Activated CD4-positive, CD25-positive, alpha-beta regulatory T cell treated with anti-CD3 and anti-CD28 coated beads, Interleukin-2, amount 50 U/mL, for 24 hours (primary cell): ENCODE measurements at regions not wholly inside any gene's neighbourhood (a gene's known extent, or its start where the extent isn't known, plus 50 kb on each side); places are given as distances from the start of the nearest gene placed in this dataset.

ENCODE experiments used
- ATAC-seq, 2 donors: fragments of 150-1000 bp; cut with Tn5 transposase; one replicate each; pipeline ENCODE4 v1.10.0; 2021; ENCODE audit warnings: mild to moderate bottlenecking in 1 of 2, moderate library complexity in 1 of 2

DNA sequence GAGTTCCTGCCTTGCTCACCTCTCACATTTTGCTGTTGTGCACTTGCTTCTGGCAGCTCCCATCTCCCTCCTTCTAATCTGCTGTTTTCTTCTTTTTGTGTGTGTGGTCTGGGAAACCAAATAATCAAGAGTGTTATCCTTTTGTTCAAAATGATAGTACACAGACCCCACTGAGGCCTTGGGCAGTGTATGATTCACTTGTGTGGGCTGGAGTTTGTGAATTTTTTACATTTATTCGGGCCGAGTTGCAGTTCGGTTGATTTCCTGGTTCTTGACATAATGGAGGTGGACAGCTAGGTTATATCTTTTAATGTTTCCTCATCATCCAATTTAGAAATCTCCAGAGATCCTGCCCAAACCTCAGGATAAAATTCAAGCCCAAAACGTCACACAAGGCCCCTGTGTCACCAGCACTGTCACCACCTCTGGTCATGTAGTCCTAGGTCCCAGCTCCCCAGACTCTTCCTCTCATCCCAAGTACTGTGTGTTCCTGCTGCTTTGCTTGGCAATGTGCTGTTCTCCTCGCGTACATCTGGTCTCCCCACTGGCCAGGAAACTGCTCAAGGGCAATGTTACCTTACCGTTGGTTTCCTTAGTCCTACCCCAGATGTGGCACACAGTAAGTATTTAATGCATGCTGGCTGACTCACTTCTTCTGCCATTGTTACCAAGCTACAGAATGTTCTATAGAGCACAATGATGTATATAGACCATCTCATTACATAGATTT is 55.7 kb upstream of the PHACTR2 start:
- no peak for ATAC-seq

DNA sequence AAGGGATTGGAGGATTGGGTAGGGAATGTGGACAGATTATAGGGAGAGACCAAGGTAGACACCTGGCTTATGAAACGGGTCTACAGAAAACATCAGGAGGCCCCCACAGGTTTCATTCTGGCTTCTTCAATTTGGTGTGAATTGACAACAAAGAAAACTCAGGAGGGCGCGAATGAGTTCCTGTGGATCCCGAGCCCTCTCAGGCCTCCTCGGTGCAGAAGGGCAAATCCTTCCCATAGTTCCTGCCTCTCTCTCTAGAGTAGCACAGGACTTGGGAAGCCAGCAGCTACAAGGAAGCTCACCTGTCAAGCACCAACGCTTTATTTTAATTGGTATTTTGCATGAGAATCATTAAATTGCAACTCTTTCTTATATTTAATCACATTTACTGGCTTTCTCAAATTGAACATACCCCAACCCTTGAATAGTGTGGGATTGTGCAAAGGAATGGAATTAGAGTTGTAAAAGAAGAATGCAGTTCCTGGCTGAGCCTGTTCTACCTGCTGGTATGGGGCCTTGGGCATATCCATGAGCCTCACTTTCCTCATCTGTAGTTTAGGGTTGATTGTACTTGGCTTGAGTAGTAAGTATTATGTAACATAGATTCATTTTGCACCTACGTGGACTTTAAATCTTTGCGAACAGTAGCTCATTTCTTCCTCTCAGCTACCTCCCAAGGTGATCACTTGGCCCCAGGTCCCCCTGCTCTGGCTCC is 56.4 kb upstream of the PHACTR2 start:
- no peak for ATAC-seq

DNA sequence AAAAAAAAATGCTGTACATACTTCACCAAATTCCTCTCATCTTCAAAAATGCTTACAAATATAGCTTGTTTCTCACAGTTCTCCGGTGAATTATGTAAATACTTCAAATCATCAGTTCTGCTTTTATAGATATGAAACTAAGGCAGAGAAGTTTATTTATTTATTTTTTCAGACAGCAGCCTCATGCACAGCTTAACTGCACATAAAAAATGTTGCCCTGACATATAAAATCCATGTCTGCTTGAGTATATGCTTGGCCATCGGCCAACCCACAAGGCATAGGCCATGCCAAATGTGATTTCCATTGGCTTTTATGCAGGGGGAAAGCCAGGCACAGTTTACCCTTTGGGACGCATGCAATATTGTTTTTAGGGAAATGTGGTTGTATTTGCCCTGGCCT is 57.3 kb upstream of the PHACTR2 start:
- ATAC-seq, result no peak

DNA sequence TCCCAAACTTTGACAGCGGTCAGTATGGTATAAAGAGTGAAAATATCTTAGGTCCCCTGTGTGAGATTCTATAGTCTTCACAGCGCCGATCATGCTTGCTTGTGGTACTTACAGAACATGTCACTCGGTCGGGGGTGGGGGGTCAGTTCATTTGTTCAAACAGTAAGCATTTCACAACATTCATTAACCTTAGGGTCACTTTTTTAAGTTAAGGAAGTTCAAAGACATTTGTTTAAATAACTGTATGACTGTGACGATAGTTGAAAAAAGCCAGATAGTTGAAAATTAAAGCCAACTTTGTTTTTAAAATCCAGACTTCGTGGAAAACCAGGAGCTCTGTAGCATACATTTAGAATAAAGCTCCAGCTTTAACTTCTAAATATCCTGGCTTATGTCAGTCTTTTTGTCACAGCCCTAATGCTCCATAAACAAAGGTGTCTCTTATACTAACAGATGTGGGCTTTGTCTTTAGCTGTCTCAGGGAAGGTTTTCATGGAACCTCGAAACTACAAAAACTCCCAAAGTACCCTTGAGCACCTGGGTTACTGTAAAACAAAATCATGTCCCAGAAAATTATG is 57.9 kb upstream of the PHACTR2 start:
- no peak for ATAC-seq

DNA sequence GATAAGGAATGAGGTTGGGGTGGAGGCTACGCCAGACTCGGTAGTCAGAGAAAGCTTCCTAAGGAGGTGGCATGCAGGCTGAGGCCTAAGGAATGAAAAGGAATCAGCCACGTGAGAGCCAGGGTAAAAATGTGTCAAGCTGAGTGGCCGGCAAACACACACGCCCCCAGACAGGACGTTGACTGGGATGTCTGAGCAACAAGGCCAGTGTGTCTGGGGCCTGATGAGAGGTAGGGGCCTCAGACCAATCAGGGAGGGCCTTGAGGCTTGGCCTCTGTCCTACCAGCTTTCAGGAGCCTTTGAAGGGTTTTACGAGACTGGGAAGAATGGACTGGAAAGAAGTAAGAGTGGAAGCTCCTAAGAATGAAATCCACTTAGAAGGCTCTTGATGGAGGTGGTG is 61.0 kb upstream of the PHACTR2 start:
- no peak for ATAC-seq

DNA sequence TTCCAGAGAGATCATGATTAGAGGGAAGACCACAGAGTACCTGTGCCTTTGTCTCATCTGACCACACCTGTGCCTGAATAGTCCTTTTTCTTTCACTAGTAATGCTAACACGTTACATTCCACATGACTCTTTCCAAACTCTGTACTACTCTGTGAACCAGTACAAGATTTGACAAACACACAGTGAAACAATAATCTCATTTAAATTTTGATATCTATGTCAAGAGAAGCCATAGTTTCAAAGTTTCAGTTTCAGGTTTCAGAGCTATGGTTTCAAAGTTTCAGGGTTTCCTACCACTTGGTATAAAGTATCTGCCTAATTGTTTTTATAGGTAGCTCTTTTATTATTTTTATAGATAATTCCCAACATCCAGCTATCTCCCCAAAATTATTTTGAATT is 62.0 kb upstream of the PHACTR2 start:
- peak; percentile 76 to 87 for ATAC-seq

DNA sequence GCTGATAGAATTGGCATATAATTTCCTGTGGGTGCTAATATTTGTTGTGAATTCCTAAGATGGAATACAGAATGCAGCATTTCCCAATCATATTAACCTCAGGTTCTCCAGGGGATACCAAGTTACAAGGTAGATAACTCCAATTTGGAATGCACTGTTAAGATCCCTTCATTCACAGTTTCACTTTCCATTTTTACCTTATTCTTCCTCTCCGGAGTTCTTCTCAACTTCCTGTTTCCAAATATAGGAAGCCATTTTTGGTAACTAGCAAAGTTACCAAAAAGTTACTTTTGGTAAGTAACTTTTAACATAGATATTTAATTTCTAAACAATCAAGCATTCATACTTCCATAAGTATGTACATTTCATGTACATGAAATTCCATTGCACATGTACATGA is 63.5 kb upstream of the PHACTR2 start:
- no peak for ATAC-seq

DNA sequence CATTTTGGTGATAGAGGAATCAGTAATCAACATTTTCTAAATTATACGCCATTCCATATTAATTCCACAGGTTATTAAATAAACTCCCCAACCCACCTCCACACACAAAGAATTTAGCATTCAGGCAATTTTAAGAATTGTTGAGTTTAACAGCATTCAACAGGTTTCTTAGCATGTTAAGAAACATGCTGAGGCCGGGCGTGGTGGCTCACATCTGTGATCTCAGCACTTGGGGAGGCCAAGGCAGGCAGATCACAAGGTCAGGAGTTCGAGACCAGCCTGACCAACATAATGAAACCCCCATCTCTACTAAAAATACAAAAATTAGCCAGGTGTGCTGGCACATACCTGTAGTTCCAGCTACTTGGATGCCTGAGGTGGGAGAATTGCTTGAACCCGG is 64.0 kb upstream of the PHACTR2 start:
- ATAC-seq, result no peak

DNA sequence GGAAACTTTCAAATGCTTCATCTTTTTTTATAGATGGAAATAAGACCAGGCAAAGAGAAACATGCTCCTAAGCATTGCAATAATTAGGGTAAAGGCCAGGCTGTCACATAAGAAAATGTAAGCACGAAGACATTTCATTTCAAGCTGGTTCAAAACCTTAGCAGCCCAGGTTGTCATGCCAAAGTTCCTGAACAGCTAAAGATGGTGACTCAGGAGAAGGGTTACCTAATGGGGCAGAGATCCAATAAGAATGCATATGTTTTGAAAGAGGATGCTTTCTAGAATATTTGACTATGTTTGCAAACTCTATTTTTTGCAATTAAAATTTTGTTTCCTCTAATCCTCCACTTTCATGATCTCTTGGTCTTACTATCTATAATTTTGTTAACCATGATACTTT is 65.6 kb upstream of the PHACTR2 start:
- ATAC-seq, result no peak

DNA sequence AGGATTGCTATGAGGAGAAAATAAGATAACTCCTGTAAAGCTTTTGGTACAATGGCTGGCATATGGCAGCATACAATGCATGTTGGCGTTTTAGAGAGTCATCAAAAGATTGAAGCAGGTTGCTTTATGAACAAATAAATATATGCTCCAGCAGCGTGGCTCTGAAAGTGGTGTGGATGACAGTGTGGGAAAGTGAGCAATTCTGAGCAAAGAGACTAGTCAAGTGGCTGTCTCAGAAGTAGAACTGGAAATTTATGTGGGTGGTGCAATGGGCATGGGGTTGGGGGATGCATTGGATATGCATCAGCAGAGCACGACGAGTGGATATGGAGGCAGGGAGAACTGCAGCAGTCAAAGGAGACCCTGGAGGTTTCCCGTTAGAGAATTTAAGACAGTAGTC is 66.2 kb upstream of the PHACTR2 start:
- ATAC-seq, result no peak

DNA sequence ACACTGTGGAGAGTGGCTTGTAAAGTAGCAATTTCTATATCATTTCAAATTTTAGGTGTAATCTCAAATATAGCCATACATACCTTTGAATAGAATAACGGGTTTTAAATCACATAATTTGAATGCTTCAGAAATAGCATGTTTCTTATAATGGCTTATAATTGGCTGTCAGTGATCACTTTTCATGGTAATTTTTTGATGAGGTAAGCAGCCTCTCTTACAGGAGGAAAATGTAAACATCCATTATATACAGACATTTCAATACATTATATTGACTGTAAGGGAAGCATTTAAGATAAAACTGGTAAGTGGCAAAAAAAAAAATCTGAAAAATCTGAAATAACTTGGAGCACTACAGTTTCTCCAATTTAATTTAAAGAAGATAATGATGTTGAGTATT is 67.8 kb upstream of the PHACTR2 start:
- ATAC-seq, result no peak

DNA sequence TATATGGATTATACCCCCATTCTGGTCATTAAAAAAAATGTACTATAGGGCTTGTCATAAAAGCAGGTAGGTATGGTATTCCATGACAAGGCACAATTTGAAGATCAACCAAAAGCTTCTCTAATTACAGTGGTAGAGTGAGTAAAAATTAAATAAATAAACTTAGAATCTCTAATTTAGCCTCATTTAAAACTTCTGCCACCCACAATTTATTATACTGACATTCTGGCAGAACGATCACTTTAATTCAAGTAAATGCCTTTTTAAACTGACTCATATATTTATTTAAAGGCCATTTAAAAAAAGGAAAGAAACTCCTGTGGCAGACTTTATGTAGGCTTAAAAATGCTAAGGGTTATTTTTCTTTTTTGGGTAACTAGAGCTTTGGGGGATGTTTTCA is 68.3 kb upstream of the PHACTR2 start:
- no peak for ATAC-seq

DNA sequence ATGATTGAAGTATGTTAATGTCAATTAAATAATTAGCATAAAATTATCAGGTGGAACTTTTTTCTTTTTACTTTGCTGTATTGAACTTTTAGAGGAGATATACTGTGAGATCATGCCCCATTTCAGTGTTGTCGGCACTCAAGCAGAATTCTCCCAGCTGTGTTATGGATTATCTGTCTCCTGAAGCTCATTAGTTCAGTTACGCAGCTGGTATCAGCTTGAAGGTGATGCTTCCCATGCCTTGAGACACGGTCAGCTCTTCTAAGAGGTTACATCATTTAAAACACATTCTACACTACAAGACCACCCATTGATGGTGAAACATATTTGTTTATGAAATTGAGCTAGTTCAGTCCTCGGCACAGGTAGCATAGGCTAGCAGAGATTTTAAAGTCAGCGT is 68.9 kb upstream of the PHACTR2 start:
- no peak for ATAC-seq

DNA sequence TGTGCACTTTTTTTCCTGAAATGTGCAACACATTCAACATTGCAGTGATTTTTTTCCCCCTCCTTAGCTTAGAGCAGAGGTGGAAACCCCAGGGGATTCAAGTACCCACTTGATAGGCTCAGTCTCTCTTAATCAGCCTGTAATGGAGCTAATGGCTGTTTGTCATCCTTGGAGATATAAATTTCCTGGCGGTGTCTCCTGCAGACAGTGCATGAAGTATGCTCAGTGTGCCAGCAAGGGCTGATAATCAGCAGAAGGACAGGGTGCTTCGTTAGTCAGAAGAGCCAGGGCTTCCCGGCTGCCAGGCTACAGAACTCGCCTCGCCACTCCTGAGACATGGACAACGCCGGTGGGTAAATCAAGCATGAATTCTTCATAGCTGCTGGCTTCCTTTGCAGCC is 69.8 kb upstream of the PHACTR2 start:
- ATAC-seq, result no peak

DNA sequence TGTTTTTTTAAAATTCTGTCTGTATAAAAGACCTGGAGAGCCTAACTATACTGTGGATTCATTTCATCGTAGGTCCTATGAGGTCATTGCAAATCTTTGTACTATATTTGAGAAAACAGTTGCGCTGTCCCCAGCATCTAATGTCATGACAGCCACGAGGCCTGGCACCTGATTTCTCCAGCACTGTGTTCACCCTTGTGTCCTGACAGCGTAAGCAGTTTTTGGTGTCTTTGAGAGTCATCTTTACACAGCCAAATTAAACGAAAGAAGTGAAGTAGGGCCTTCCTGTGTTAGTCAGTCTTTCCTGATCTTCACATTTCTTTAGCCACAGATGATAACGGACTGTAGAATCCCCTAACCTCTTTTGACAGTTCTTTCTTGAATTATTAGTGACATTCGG is 70.6 kb upstream of the PHACTR2 start:
- ATAC-seq, result peak; percentile 63 to 78

DNA sequence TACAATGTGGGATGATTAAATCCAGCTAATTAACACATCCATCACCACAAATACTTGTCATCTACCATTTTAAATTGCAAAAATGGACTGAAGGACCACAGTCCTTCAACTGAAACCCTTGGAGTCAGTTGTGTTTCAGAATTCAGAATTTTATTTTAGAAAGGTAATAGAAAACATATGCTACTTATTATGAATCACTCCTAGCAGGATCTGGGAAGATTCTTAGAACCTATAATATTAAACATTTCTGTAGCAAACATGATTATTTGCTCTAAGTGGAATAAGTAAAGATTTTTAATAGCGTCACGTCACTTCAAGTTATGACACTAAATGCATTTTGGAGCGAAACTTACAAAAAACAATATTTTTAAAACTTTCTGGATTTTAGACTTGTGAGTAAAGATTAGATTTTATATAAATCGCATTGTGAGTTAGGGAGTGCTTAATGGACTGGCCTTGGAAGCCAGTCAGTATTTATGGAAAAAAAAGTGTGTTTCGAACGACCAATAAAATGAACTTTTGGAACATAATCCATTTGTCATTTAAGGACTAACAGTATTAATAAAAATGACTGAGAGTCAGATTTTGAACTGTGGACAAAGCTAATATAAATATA is 71.8 kb upstream of the PHACTR2 start:
- ATAC-seq, result no peak

DNA sequence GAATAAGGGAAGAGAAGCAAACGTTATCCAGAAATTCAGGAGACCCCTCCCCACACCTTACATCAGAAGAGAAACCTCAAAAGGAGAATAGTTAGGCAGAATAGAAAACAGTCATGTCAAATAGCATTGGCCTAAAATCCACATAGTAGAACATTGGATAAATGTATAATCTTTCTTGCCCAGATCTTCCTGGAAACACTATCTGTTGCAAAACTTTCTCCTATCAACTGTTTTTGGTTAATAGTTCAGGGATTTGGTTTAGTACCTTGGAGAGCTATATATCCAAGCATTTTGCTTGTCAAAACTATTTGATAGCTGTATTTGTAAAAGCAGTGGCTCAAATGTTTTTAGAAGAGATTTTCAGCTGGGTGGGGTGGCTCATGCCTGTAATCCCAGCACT is 74.3 kb upstream of the PHACTR2 start:
- ATAC-seq, result no peak

DNA sequence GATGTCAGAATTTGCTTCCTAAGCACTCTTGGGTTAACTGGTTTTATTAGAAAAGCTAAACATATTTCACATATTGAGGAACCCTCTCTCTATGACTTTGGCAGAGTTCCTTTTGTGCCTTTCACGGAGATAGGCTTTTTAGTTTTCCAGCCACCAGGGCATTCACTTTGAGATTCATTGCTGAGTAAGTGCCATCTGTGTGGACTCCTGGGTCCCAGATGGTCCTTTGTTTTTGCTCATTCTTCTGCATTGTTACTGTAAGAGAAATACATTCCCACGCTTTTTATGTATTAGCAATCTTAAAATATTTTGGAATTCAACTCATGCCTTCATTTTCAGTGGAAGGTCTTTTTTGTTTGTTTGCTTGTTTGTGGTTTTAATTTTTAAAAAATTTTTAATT is 76.3 kb upstream of the PHACTR2 start:
- no peak for ATAC-seq

DNA sequence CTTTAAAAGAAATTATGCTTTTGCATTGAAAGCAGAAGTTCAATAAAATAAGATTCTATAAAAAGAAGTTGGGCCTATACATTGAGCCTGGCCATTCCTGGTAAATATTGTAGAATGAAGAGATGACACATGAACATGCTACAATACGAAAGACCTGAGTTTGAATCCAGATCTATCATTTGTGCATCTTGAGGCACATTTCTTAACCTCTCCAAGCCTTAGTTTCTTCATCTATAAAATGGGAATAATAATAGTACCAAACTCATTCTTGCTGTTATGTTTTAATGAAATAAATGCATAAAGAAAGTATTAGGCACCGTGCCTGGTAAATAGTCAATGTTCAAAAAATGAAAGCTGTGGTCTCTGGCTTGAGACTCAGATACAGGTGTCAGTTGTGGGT is 76.9 kb upstream of the PHACTR2 start:
- no peak for ATAC-seq

DNA sequence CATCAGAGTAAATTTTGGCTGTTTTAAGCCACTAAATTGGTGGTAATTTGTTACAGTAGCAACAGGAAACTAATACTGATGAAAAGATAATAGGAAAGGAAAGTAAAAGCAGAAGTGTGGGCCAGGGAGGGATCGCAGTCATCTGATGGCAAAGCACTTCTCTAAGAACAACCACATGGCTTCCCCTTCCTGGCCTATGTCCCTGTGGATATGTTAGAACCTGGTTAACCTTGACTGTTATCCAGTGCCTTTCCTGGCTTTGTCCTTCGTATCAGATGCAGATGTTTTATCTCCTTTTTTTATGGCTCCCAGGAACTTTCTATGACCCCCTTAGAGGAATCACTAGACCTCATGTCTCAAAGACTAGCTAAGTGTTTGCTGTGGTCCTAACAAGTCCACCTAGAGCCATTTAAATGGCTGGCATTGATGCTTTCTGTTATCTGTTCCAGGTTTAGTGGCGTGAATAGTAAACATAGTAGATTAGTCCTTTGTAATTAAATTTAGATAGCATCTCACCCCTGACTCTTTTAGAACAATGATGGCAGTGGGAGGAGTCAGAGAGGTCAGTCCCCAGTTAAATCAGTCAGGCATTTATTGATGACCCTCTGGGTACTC is 79.2 kb upstream of the PHACTR2 start:
- peak; percentile 60 to 69 for ATAC-seq

DNA sequence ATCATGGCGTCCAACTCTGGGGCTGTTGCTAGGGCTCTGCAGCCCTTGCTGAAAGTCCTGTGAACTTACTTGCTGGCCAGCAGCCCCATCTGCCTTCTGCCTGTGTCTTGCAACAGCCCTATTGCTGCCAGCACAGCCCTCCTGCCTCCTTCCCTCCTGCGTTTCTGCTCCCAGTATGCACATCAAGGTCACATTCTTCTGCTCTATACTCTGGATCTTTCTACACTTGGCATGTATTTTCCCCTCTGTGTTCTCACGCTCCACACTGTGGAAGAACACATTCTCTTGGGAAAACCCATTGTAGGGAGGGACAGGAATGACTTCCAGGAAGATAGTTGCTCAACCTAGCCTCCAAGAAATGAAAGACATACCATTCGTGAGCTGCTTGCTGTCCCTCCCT is 80.9 kb upstream of the PHACTR2 start:
- no peak for ATAC-seq

DNA sequence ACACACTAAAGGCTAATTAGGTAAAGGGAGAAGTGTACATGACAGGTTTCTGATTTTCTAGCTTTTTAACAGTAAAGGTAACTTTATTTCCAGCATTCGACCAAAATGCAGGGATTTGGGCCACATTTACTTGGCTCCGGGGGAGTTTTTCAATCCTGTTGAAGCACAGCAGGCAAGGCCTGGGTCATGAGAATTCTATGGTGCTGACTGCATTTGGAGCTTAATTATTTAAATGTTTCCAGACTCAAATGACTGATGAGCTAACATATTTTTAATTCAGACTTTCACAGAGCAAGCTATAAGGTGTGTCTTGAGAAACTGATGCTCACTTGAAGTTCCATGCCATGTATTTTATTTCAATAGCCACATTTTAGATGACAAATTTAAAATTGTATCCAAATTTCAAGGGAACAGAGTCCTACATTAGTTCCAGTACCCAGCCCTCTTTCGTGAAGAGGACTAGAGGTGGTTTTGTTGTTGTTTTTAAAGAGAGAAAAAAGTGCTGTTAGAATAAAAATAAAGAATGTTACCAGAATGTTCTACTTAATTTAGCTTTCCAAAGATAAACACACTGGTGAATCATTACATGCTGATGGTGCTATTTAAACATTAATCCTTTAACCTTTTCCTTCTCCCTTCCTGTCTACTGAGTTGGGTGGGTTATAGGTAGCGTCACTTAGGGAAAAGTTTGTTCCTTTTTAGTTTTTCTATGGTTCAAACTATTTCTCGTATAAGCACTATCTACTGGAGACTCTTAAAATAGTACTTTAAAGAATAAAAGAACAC is 82.3 kb upstream of the PHACTR2 start:
- ATAC-seq, result no peak

DNA sequence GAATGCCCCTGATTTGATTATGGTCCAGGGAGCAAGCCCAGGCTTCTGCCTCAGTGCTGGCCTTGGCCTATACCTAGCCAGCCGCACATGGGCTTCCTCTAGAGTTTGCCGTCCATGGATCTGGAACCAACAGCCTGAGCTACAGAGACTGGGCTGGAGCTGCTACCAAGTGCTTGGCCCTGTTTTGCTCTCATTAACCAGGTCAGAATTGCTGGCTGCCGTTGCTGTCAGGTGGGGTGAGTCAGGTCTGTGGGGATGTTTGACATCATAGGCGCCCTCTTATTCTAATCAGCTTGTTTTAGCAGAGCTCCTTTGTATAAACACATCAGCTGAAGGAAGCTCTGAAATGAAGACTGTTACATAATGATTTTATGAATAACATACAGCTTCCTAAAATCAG is 83.1 kb upstream of the PHACTR2 start:
- peak; percentile 85 to 93 for ATAC-seq
